Tibial nerve (tissue), 3 donors: ENCODE measurements at regions not wholly inside any gene's neighbourhood (a gene's known extent, or its start where the extent isn't known, plus 50 kb on each side); places are given as distances from the start of the nearest gene placed in this dataset.

Source experiments
- POLR2A ChIP-seq, 2 donors: fragments of 450-650 bp; IDR thresholded peaks; one replicate each; pipeline ENCODE4 v1.6.1; 2017; ENCODE audit warnings: antibody characterized with exemption in 2 of 2, mild to moderate bottlenecking in 2 of 2, moderate library complexity in 2 of 2
- TF ChIP-seq, protein P1 (sequence below), 5 experiments: fragments of 200-600 bp in 3 of 5; fragments of 450-650 bp in 2 of 5; sonication (generic) in 3 of 5; IDR thresholded peaks; one replicate each; pipeline ENCODE4 v1.5.1; 2016 to 2019; ENCODE audit warnings: antibody characterized with exemption in 5 of 5, mild to moderate bottlenecking in 3 of 5, moderate library complexity in 2 of 5

DNA sequence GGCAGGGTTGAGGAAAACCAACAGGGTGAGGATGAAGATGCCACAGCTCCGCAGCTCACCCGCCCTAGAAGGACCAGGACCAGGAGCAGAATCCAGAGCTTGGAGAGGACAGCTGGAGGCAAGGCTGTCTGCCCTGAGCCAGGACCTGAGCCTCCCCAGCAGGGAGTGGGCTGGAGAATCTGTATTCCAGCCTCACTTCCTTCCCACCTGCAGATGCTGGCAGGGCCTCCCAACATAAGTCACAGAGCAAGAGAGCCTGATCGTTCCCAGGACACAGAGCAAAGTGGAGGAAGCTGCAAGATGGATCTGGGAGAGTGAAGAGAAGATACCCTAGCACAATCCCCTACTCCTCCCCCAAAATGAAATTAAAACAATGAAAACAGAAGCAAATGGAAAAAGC lies 61.7 kb upstream of the WASF3 start:
- TF ChIP-seq POLR2A (IDR thresholded peaks at IDR 0.05): no peak
- TF ChIP-seq, protein P1, sequence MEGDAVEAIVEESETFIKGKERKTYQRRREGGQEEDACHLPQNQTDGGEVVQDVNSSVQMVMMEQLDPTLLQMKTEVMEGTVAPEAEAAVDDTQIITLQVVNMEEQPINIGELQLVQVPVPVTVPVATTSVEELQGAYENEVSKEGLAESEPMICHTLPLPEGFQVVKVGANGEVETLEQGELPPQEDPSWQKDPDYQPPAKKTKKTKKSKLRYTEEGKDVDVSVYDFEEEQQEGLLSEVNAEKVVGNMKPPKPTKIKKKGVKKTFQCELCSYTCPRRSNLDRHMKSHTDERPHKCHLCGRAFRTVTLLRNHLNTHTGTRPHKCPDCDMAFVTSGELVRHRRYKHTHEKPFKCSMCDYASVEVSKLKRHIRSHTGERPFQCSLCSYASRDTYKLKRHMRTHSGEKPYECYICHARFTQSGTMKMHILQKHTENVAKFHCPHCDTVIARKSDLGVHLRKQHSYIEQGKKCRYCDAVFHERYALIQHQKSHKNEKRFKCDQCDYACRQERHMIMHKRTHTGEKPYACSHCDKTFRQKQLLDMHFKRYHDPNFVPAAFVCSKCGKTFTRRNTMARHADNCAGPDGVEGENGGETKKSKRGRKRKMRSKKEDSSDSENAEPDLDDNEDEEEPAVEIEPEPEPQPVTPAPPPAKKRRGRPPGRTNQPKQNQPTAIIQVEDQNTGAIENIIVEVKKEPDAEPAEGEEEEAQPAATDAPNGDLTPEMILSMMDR (IDR thresholded peaks at IDR 0.05): no peak
